RKO (cell line): ENCODE measurements at regions not wholly inside any gene's neighbourhood (a gene's known extent, or its start where the extent isn't known, plus 50 kb on each side); places are given as distances from the start of the nearest gene placed in this dataset.
"Not testable (repeated sequence)": the region's sequence is repeated elsewhere in the genome, so short reads cannot be mapped to it uniquely, and the experiment has no call there.

Experiments
- DNase-seq: peaks from one replicate; pipeline ENCODE4 v3.0.0-alpha.2; 2016; ENCODE audit warnings: low spot score

GRCh38 chr20:12737900-12738299 lies 270.9 kb upstream of the SPTLC3 start:
- no peak for DNase-seq

GRCh38 chr20:12740647-12741046 lies 268.1 kb upstream of the SPTLC3 start:
- DNase-seq = no peak

- DNase-seq = no peak
These were observed 264.7 kb upstream of the SPTLC3 start for GRCh38 chr20:12744037-12744436.

DNA sequence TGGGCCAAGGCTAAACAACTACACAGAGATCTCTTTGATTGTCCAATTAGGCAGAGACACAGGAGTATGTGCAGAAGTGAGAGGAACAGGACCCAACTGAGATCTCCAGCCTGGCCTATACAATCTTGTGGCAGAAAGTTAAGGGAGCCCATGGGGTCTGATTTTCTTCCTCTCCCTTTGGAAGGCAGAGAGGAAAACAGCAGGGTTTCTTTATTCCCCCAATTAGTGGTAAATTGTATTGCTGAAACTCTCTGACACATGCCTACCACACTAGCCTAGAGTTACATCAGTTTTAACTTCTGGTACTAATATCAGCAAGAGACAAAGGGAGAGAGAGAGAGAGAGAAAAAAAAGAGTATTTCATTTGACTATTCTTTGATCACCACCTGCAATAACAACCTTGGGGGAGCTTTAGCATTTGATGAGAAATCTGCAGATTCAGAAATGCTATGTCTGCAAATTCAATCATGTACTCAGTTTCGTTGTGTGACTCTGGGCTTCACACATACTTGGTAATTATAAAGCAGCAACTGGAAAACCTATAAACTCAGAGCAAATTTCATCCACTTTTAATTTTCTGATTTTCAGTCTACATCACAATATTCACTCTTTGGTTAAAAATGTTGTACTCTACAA lies 260.3 kb upstream of the SPTLC3 start:
- DNase-seq = no peak

- DNase-seq = no peak
These were observed 258.6 kb upstream of the SPTLC3 start for GRCh38 chr20:12750221-12750620.

GRCh38 chr20:12752900-12753693 lies 255.7 kb upstream of the SPTLC3 start:
- not testable (repeated sequence) for DNase-seq

DNA sequence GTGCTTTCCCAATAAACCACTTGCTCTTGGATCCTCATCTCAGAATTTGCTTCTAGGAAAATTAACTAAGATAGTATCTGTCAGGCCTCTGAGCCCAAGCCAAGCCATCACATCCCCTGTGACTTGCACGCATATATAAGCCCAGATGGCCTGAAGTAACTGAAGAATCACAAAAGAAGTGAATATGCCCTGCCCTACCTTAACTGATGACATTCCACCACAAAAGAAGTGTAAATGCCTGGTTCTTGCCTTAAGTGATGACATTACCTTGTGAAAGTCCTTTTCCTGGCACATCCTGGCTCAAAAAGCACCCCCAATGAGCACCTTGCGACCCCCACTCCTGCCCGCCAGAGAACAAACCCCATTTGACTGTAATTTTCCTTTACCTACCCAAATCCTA lies 255.0 kb upstream of the SPTLC3 start:
- not testable (repeated sequence) for DNase-seq

DNA sequence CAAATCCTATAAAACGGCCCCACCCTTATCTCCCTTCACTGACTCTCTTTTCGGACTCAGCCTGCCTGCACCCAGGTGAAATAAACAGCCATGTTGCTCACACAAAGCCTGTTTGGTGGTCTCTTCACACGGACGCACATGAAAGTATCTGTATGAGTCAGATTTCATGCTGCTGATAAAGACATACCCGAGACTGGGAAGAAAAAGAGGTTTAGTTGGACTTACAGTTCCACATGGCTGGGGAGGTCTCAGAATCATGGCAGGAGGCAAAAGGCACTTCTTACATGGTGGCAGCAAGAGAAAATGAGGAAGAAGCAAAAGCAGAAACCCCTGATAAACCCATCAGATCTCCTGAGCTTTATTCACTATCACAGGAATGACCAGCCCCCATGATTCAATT lies 249.3 kb upstream of the SPTLC3 start:
- DNase-seq = not testable (repeated sequence)

GRCh38 chr20:12762725-12763124 lies 246.0 kb upstream of the SPTLC3 start:
- DNase-seq = no peak

- DNase-seq = no peak
These were observed 245.4 kb upstream of the SPTLC3 start for GRCh38 chr20:12763406-12763805.

- DNase-seq = no peak
These were observed 244.7 kb upstream of the SPTLC3 start for GRCh38 chr20:12764053-12764452.

DNA sequence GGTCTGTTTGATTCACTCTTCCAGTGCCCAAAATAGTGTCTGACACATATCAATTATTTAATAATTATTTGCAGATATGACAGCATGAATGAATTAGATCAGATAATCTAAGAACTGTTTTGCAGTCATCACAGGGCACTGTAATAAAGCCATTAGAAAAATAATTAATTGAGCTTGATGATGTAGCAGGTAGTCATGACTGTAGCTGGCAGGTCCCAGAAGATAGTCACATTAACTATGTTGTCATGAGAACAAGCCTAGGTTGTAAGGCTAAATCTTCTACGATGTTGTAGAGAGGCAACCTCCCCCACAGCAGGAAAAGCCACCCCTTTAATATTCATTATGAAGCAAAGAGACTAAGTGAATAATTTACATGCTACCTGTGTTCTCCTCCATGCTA lies 243.9 kb upstream of the SPTLC3 start:
- DNase-seq = no peak

- no peak for DNase-seq
These were observed 234.8 kb upstream of the SPTLC3 start for GRCh38 chr20:12773936-12774335.

DNA sequence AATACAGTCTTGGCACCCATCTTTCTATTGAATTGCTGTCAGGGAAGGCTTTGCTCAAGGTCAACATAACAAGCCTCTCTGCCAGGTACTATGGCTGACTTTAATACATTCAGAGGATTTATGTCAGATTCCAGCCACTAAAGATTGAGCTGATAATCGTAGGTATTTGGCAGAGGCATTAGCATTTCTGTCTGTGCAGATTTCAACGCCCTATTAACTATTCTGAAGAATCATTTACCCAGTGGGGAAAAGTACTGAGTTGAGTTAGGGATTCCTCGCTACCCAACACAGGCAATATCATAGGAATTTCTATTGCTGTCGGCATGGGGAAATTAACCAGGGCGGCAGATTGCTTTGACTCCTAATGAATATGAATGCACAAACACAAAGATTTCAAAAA lies 233.7 kb upstream of the SPTLC3 start:
- DNase-seq = no peak

GRCh38 chr20:12777016-12777415 lies 231.8 kb upstream of the SPTLC3 start:
- no peak for DNase-seq

DNA sequence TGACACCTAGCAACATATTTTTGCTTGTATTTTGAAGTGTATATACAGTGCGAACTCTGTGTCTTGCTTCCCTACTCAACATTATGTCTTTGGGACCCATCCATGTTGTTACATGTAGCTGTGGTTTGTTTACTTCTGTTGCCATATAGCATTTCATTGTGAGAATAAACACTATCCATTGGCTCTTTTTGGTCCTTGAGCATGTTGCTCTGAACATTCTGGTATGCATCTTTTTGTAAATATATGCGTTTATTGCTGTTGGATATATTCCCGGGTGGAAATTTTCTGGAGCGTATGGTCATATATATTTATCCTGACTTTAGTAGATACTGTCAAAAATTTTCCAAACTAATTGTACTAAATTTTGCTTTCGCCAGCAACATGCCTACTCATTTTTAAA lies 222.5 kb upstream of the SPTLC3 start:
- no peak for DNase-seq

- no peak for DNase-seq
These were observed 220.0 kb upstream of the SPTLC3 start for GRCh38 chr20:12788632-12789299.

- DNase-seq = no peak
These were observed 217.9 kb upstream of the SPTLC3 start for GRCh38 chr20:12790859-12791258.

DNA sequence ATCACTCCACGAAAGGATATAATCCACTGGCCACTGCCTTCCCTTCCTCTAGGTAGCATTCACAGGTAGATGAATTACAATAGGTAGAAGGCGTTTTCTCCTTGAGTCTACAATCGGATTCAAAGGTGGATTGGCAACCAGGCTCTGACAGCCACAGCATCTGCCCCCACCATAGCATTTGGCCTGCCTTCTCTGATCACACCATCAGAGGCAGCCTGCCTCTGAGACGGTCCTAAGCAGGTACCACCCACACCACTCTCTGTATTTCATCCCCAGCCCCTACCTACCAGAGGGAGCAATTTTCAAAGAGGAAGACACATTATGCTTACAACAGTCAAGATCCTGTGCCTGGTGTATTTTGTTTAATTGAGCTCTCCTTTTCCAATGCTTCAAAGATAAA lies 210.5 kb upstream of the SPTLC3 start:
- no peak for DNase-seq

DNA sequence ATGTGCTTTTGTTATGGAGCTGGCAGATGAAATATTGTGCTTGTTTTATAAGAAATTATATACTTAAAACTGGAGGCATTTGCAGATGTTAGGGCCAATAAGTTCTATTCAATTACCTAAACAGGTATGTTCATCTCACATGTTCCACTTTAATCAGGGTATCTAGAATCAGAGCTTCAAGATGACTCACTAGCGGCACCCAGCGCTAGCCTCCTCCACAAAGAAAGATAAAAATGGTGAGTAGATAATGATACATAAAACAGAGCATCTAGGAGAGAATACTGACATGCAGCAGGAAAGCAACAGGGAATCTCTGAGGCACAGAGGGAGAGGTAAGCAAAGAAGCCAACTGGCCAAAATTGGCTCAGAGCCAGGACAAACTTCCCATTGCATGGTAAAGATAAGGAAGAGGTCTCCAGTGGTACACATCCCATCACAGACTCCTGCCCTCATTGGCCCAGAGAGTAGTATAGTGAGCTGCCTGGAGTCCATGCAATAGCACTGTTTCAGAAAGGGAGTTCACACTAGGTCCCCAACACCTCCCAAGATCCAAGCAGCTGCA lies 200.7 kb upstream of the SPTLC3 start:
- no peak for DNase-seq

DNA sequence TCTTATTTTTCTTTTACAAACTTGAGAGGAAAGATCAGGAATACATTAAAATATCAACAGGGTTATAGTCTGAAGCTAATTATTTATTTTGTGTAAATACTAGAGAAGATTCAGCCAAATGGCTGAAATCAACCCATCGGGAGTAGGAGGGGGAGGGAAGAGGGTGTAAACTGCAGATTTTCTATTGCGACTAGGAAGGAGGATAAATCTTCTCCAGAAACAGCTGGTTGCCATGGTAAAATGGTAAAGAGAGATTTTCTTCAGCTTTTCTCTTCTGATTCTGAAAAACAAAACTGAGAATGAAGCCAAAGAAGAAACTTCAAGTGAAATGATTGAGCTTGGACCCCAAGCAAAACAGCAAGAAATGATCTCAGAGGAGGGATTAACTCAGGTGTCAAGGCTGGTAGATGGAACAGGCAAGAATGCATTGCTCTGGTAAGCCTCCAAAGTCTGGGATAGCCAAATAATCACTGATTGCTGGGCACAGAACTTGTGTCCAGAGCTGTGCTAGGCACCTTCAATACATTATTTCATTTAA lies 193.5 kb upstream of the SPTLC3 start:
- no peak for DNase-seq

GRCh38 chr20:12815778-12816408 lies 192.9 kb upstream of the SPTLC3 start:
- no peak for DNase-seq
